ENCODE measurements at regions not wholly inside any gene's neighbourhood (a gene's known extent, or its start where the extent isn't known, plus 50 kb on each side); places are given as distances from the start of the nearest gene placed in this dataset.

- H3K27ac ChIP-seq = no peak overlapping the region
- no peak overlapping the region for H2AFZ ChIP-seq
- H3K9me3 ChIP-seq (ENCODE audit: low read depth) = no peaks in the 10 kb centered on the region
- H4K20me1 ChIP-seq (ENCODE audit: insufficient read depth, poor library complexity, severe bottlenecking) = no peaks in the 10 kb centered on the region
- DNase-seq (ENCODE audit: low spot score) = no peak
- H3K79me2 ChIP-seq = no peaks in the 10 kb centered on the region
- no peak overlapping the region for H3K4me2 ChIP-seq
- H3K9me2 ChIP-seq (replicated peaks; ENCODE audit: insufficient read depth) = no peaks in the 10 kb centered on the region
- H3K4me3 ChIP-seq = no peak overlapping the region
- no peak for TF ChIP-seq CTCF (IDR thresholded peaks at IDR 0.05; ENCODE audit: poor library complexity)
- no peak for TF ChIP-seq EZH2 (IDR thresholded peaks at IDR 0.05; ENCODE audit: borderline replicate concordance)
- TF ChIP-seq EZH2phosphoT487 (IDR thresholded peaks at IDR 0.05; ENCODE audit: low read depth, severe bottlenecking, unreplicated experiment) = no peak
- no peaks in the 10 kb centered on the region for H3K4me1 ChIP-seq (ENCODE audit: insufficient read depth)
- no peaks in the 10 kb centered on the region for H3K36me3 ChIP-seq (replicated peaks; ENCODE audit: insufficient read depth, low read depth)
- H3K27me3 ChIP-seq = no peaks in the 10 kb centered on the region
- WGBS (ENCODE audit: low lambda C conversion rate, missing lambda C conversion rate) = 94% methylated on average over 1 of the region's 1 CpG
Measured at GRCh38 chr3:106113747-106114146, 244.9 kb upstream of the CBLB start.

- no peaks in the 10 kb centered on the region for H4K20me1 ChIP-seq (ENCODE audit: insufficient read depth, poor library complexity, severe bottlenecking)
- H3K4me2 ChIP-seq = no peak overlapping the region
- TF ChIP-seq EZH2 (IDR thresholded peaks at IDR 0.05; ENCODE audit: borderline replicate concordance) (no peak), CTCF (IDR thresholded peaks at IDR 0.05; ENCODE audit: poor library complexity) (no peak), EZH2phosphoT487 (IDR thresholded peaks at IDR 0.05; ENCODE audit: low read depth, severe bottlenecking, unreplicated experiment) (no peak)
- 69% methylated on average over 1 of the region's 1 CpG for WGBS (ENCODE audit: low lambda C conversion rate, missing lambda C conversion rate)
- no peak overlapping the region for H3K27ac ChIP-seq
- H3K79me2 ChIP-seq = no peaks in the 10 kb centered on the region
- DNase-seq (ENCODE audit: low spot score) = no peak
- no peak overlapping the region for H2AFZ ChIP-seq
- no peak overlapping the region for H3K4me3 ChIP-seq
- no peaks in the 10 kb centered on the region for H3K4me1 ChIP-seq (ENCODE audit: insufficient read depth)
- no peaks in the 10 kb centered on the region for H3K9me3 ChIP-seq (ENCODE audit: low read depth)
- H3K9me2 ChIP-seq (replicated peaks; ENCODE audit: insufficient read depth) = no peaks in the 10 kb centered on the region
- H3K36me3 ChIP-seq (replicated peaks; ENCODE audit: insufficient read depth, low read depth) = no peaks in the 10 kb centered on the region
- H3K27me3 ChIP-seq = no peaks in the 10 kb centered on the region
Measured at GRCh38 chr3:106114220-106114619, 245.4 kb upstream of the CBLB start.

- no peak for DNase-seq (ENCODE audit: low spot score)
- no peak overlapping the region for H3K4me2 ChIP-seq
- H3K27me3 ChIP-seq = no peaks in the 10 kb centered on the region
- H3K4me1 ChIP-seq (ENCODE audit: insufficient read depth) = no peaks in the 10 kb centered on the region
- TF ChIP-seq EZH2phosphoT487 (IDR thresholded peaks at IDR 0.05; ENCODE audit: low read depth, severe bottlenecking, unreplicated experiment) (no peak), CTCF (IDR thresholded peaks at IDR 0.05; ENCODE audit: poor library complexity) (no peak), EZH2 (IDR thresholded peaks at IDR 0.05; ENCODE audit: borderline replicate concordance) (no peak)
- no peaks in the 10 kb centered on the region for H3K9me3 ChIP-seq (ENCODE audit: low read depth)
- H3K27ac ChIP-seq = no peak overlapping the region
- H3K79me2 ChIP-seq = no peaks in the 10 kb centered on the region
- no peak overlapping the region for H2AFZ ChIP-seq
- no peaks in the 10 kb centered on the region for H4K20me1 ChIP-seq (ENCODE audit: insufficient read depth, poor library complexity, severe bottlenecking)
- H3K9me2 ChIP-seq (replicated peaks; ENCODE audit: insufficient read depth) = no peaks in the 10 kb centered on the region
- H3K36me3 ChIP-seq (replicated peaks; ENCODE audit: insufficient read depth, low read depth) = no peaks in the 10 kb centered on the region
- no peak overlapping the region for H3K4me3 ChIP-seq
Measured at GRCh38 chr3:106114848-106115247, 246.0 kb upstream of the CBLB start.

- no peaks in the 10 kb centered on the region for H3K27me3 ChIP-seq
- H3K4me3 ChIP-seq = no peak overlapping the region
- H3K4me2 ChIP-seq = no peak overlapping the region
- no peaks in the 10 kb centered on the region for H3K9me3 ChIP-seq (ENCODE audit: low read depth)
- H4K20me1 ChIP-seq (ENCODE audit: insufficient read depth, poor library complexity, severe bottlenecking) = no peaks in the 10 kb centered on the region
- no peak overlapping the region for H2AFZ ChIP-seq
- H3K79me2 ChIP-seq = no peaks in the 10 kb centered on the region
- H3K4me1 ChIP-seq (ENCODE audit: insufficient read depth) = no peaks in the 10 kb centered on the region
- H3K9me2 ChIP-seq (replicated peaks; ENCODE audit: insufficient read depth) = no peaks in the 10 kb centered on the region
- WGBS (ENCODE audit: low lambda C conversion rate, missing lambda C conversion rate) = 93% methylated on average over 2 of the region's 2 CpGs
- TF ChIP-seq CTCF (IDR thresholded peaks at IDR 0.05; ENCODE audit: poor library complexity) (no peak), EZH2 (IDR thresholded peaks at IDR 0.05; ENCODE audit: borderline replicate concordance) (no peak), EZH2phosphoT487 (IDR thresholded peaks at IDR 0.05; ENCODE audit: low read depth, severe bottlenecking, unreplicated experiment) (no peak)
- no peaks in the 10 kb centered on the region for H3K36me3 ChIP-seq (replicated peaks; ENCODE audit: insufficient read depth, low read depth)
- DNase-seq (ENCODE audit: low spot score) = no peak
- H3K27ac ChIP-seq = no peak overlapping the region
Measured at GRCh38 chr3:106115557-106115956, 246.7 kb upstream of the CBLB start.
